OCI-LY7 (cell line): ENCODE measurements at regions not wholly inside any gene's neighbourhood (a gene's known extent, or its start where the extent isn't known, plus 50 kb on each side); places are given as distances from the start of the nearest gene placed in this dataset.

Source experiments
- EZH2phosphoT487 ChIP-seq: fragments of 200-600 bp; sonication (generic); IDR thresholded peaks from 2 replicates; pipeline ENCODE4 v1.6.1; 2018; ENCODE audit warnings: low read depth, borderline replicate concordance, mild to moderate bottlenecking, mixed run types, antibody characterized with exemption, low read length, moderate library complexity, mixed read lengths
- TF ChIP-seq, protein P1 (sequence below): fragments of 200-600 bp; sonication (generic); conservative IDR thresholded peaks from 2 replicates; pipeline ENCODE4 v1.5.1; 2014; ENCODE audit warnings: mild to moderate bottlenecking, antibody characterized with exemption, low read length, moderate library complexity, mixed read lengths

DNA sequence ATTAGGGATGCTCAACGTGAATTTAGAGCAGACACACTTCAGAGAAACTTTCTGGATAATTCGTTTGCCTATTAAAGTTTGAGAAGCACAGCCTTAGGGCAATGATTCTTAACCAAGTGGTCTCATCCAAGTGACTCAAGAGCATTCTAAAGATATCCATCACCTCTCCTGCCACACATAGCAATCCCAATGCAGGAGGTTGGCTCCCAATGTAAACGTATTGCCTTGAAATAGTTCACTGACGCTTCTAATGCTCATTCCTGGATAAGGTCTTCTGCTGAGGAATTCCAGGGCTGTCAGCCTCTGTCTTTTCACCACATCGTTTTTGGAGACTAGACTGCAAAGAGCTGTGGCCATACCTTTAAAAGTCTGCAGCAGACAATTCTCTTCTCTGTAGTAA lies 279.8 kb upstream of the DACH1 start:
- TF ChIP-seq, protein P1, sequence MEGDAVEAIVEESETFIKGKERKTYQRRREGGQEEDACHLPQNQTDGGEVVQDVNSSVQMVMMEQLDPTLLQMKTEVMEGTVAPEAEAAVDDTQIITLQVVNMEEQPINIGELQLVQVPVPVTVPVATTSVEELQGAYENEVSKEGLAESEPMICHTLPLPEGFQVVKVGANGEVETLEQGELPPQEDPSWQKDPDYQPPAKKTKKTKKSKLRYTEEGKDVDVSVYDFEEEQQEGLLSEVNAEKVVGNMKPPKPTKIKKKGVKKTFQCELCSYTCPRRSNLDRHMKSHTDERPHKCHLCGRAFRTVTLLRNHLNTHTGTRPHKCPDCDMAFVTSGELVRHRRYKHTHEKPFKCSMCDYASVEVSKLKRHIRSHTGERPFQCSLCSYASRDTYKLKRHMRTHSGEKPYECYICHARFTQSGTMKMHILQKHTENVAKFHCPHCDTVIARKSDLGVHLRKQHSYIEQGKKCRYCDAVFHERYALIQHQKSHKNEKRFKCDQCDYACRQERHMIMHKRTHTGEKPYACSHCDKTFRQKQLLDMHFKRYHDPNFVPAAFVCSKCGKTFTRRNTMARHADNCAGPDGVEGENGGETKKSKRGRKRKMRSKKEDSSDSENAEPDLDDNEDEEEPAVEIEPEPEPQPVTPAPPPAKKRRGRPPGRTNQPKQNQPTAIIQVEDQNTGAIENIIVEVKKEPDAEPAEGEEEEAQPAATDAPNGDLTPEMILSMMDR: no peak
- no peak for TF ChIP-seq EZH2phosphoT487
